HEK293T (cell line): ENCODE measurements at regions not wholly inside any gene's neighbourhood (a gene's known extent, or its start where the extent isn't known, plus 50 kb on each side); places are given as distances from the start of the nearest gene placed in this dataset.

Experiments
- ELF4 ChIP-seq: fragments of 450-650 bp; IDR thresholded peaks from 2 replicates; pipeline ENCODE4 v1.6.1; 2017; ENCODE audit warnings: antibody characterized with exemption
- FOXA1 ChIP-seq: fragments of 450-650 bp; IDR thresholded peaks from 2 replicates; pipeline ENCODE4 v1.6.1; 2016; ENCODE audit warnings: mild to moderate bottlenecking
- FOXK2 ChIP-seq: fragments of 450-650 bp; IDR thresholded peaks from 2 replicates; pipeline ENCODE4 v1.6.1; 2016; ENCODE audit warnings: mild to moderate bottlenecking
- L3MBTL2 ChIP-seq: fragments of 450-650 bp; conservative IDR thresholded peaks from 2 replicates; pipeline ENCODE4 v1.6.1; 2016; ENCODE audit warnings: mild to moderate bottlenecking
- PKNOX1 ChIP-seq: fragments of 450-650 bp; IDR thresholded peaks from 2 replicates; pipeline ENCODE4 v1.6.1; 2016
- SP1 ChIP-seq: fragments of 450-650 bp; IDR thresholded peaks from 2 replicates; pipeline ENCODE4 v1.6.1; 2017
- SUZ12 ChIP-seq: fragments of 450-650 bp; IDR thresholded peaks from 2 replicates; pipeline ENCODE4 v1.6.1; 2016; ENCODE audit warnings: mild to moderate bottlenecking
- TARDBP ChIP-seq: fragments of 450-650 bp; IDR thresholded peaks from 2 replicates; pipeline ENCODE4 v1.6.1; 2016
- ZNF384 ChIP-seq: fragments of 450-650 bp; IDR thresholded peaks from 2 replicates; pipeline ENCODE4 v1.6.1; 2016

GRCh38 chr4:116636917-116637316, 448.5 kb downstream of the TRAM1L1 start:
- TF ChIP-seq SUZ12: no peak
- TF ChIP-seq TARDBP: no peak
- no peak for TF ChIP-seq ZNF384
- no peak for TF ChIP-seq L3MBTL2
- TF ChIP-seq SP1: no peak
- TF ChIP-seq FOXA1: no peak
- no peak for TF ChIP-seq FOXK2
- TF ChIP-seq ELF4: no peak
- no peak for TF ChIP-seq PKNOX1
